ENCODE measurements at regions not wholly inside any gene's neighbourhood (a gene's known extent, or its start where the extent isn't known, plus 50 kb on each side); places are given as distances from the start of the nearest gene placed in this dataset.

GRCh38 chr2:117646872-117647271 lies 167.6 kb upstream of the DDX18 start:
- Mint-ChIP-seq H3K36me3 (ENCODE audit: low read depth, unreplicated experiment) (no peaks in the 10 kb centered on the region), H3K27ac (ENCODE audit: unreplicated experiment) (no peak overlapping the region), H3K4me1 (ENCODE audit: low read depth, unreplicated experiment) (no peaks in the 10 kb centered on the region), H3K9me3 (ENCODE audit: unreplicated experiment) (peaks cover 2% of the 10 kb centered on the region), H3K4me3 (ENCODE audit: unreplicated experiment) (no peak overlapping the region), H3K27me3 (ENCODE audit: low read depth, unreplicated experiment) (no peaks in the 10 kb centered on the region)
- H3K4me1 ChIP-seq (ENCODE audit: insufficient read depth, low read length), result no peaks in the 10 kb centered on the region
- no peak overlapping the region for H3K4me2 ChIP-seq (ENCODE audit: low read length)
- H3K9me3 ChIP-seq (ENCODE audit: insufficient read depth, low read depth, low read length), result peaks cover 4% of the 10 kb centered on the region
- DNase-seq (ENCODE audit: low read depth) (no peak), FAIRE-seq (no peak)
- TF ChIP-seq CTCF (IDR thresholded peaks at IDR 0.05; ENCODE audit: insufficient read depth, low read depth, low read length) (no peak), EZH2 (IDR thresholded peaks at IDR 0.05; ENCODE audit: insufficient read depth, low read length) (no peak)
- H3K36me3 ChIP-seq (ENCODE audit: insufficient read depth, low read length), result no peaks in the 10 kb centered on the region
- H2AFZ ChIP-seq (ENCODE audit: low read depth, low read length), result no peak overlapping the region
- H3K27ac ChIP-seq (ENCODE audit: low read depth, low read length), result no peak overlapping the region
- no peak overlapping the region for H3K9ac ChIP-seq (ENCODE audit: low read length)
- no peaks in the 10 kb centered on the region for H3K79me2 ChIP-seq (ENCODE audit: insufficient read depth, low read length)
- no peaks in the 10 kb centered on the region for H4K20me1 ChIP-seq (ENCODE audit: insufficient read depth, low read length)
- H3K4me3 ChIP-seq (ENCODE audit: insufficient read depth, low read depth, low read length), result no peak overlapping the region
- H3K27me3 ChIP-seq (ENCODE audit: insufficient read depth, low read length), result no peaks in the 10 kb centered on the region

DNA sequence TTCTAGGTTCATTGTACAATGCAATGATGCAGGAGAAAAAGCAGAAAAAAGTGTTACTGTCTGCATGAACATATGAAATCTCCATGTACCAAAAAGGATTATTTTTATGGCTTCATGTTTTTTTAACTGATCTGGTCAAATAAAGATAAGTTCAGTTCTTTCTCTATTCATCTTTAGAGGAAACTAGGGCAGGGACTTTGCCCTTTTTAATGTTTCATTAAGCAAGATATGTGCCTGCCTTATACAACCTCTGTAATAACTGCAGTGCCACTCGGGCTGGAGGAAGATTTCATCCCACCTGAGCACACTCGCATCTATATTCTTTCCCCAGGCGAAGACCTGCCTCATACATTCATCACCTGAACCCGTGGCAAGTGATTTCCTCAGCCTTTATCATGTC lies 157.9 kb upstream of the DDX18 start:
- H4K20me1 ChIP-seq (ENCODE audit: insufficient read depth, low read length), result no peaks in the 10 kb centered on the region
- TF ChIP-seq EZH2 (IDR thresholded peaks at IDR 0.05; ENCODE audit: insufficient read depth, low read length) (no peak), CTCF (IDR thresholded peaks at IDR 0.05; ENCODE audit: insufficient read depth, low read depth, low read length) (no peak)
- Mint-ChIP-seq H3K9me3 (ENCODE audit: unreplicated experiment) (peaks cover 2% of the 10 kb centered on the region), H3K36me3 (ENCODE audit: low read depth, unreplicated experiment) (no peaks in the 10 kb centered on the region), H3K27me3 (ENCODE audit: low read depth, unreplicated experiment) (peaks cover 4% of the 10 kb centered on the region), H3K4me3 (ENCODE audit: unreplicated experiment) (no peak overlapping the region), H3K27ac (ENCODE audit: unreplicated experiment) (no peak overlapping the region), H3K4me1 (ENCODE audit: low read depth, unreplicated experiment) (no peaks in the 10 kb centered on the region)
- no peaks in the 10 kb centered on the region for H3K4me1 ChIP-seq (ENCODE audit: insufficient read depth, low read length)
- no peak for DNase-seq (ENCODE audit: low read depth)
- no peaks in the 10 kb centered on the region for H3K36me3 ChIP-seq (ENCODE audit: insufficient read depth, low read length)
- no peak for FAIRE-seq
- no peak overlapping the region for H3K9ac ChIP-seq (ENCODE audit: low read length)
- H2AFZ ChIP-seq (ENCODE audit: low read depth, low read length), result no peak overlapping the region
- no peak overlapping the region for H3K27ac ChIP-seq (ENCODE audit: low read depth, low read length)
- no peak overlapping the region for H3K4me2 ChIP-seq (ENCODE audit: low read length)
- no peak overlapping the region for H3K4me3 ChIP-seq (ENCODE audit: insufficient read depth, low read depth, low read length)
- no peaks in the 10 kb centered on the region for H3K79me2 ChIP-seq (ENCODE audit: insufficient read depth, low read length)
- H3K9me3 ChIP-seq (ENCODE audit: insufficient read depth, low read depth, low read length), result peaks cover 2% of the 10 kb centered on the region
- no peaks in the 10 kb centered on the region for H3K27me3 ChIP-seq (ENCODE audit: insufficient read depth, low read length)

- no peak overlapping the region for H3K4me2 ChIP-seq (ENCODE audit: low read length)
- FAIRE-seq (no peak), DNase-seq (ENCODE audit: low read depth) (no peak)
- Mint-ChIP-seq H3K27ac (ENCODE audit: unreplicated experiment) (no peak overlapping the region), H3K27me3 (ENCODE audit: low read depth, unreplicated experiment) (peaks cover 3% of the 10 kb centered on the region), H3K4me3 (ENCODE audit: unreplicated experiment) (no peak overlapping the region), H3K4me1 (ENCODE audit: low read depth, unreplicated experiment) (no peaks in the 10 kb centered on the region), H3K9me3 (ENCODE audit: unreplicated experiment) (peaks cover 5% of the 10 kb centered on the region), H3K36me3 (ENCODE audit: low read depth, unreplicated experiment) (no peaks in the 10 kb centered on the region)
- H3K79me2 ChIP-seq (ENCODE audit: insufficient read depth, low read length), result no peaks in the 10 kb centered on the region
- no peak for TF ChIP-seq EZH2 (IDR thresholded peaks at IDR 0.05; ENCODE audit: insufficient read depth, low read length)
- no peak for TF ChIP-seq CTCF (IDR thresholded peaks at IDR 0.05; ENCODE audit: insufficient read depth, low read depth, low read length)
- H3K27ac ChIP-seq (ENCODE audit: low read depth, low read length), result no peak overlapping the region
- H3K27me3 ChIP-seq (ENCODE audit: insufficient read depth, low read length), result no peaks in the 10 kb centered on the region
- H3K4me3 ChIP-seq (ENCODE audit: insufficient read depth, low read depth, low read length), result no peak overlapping the region
- H3K4me1 ChIP-seq (ENCODE audit: insufficient read depth, low read length), result no peaks in the 10 kb centered on the region
- no peaks in the 10 kb centered on the region for H3K36me3 ChIP-seq (ENCODE audit: insufficient read depth, low read length)
- peaks cover 2% of the 10 kb centered on the region for H3K9me3 ChIP-seq (ENCODE audit: insufficient read depth, low read depth, low read length)
- H4K20me1 ChIP-seq (ENCODE audit: insufficient read depth, low read length), result no peaks in the 10 kb centered on the region
- no peak overlapping the region for H3K9ac ChIP-seq (ENCODE audit: low read length)
- H2AFZ ChIP-seq (ENCODE audit: low read depth, low read length), result no peak overlapping the region
These were observed 152.9 kb upstream of the DDX18 start for GRCh38 chr2:117661619-117662018.
